Coronary artery (tissue), 2 donors: ENCODE measurements at regions not wholly inside any gene's neighbourhood (a gene's known extent, or its start where the extent isn't known, plus 50 kb on each side); places are given as distances from the start of the nearest gene placed in this dataset.

Experiments
- DNase-seq: peaks from one replicate; pipeline ENCODE4 v3.0.0-alpha.2; 2017; ENCODE audit warnings: low spot score
- H3K27ac ChIP-seq, 2 donors: fragments of 200-600 bp; sonication (generic); one replicate each; pipeline ENCODE4 v1.5.1; 2016 to 2019
- H3K4me3 ChIP-seq: fragments of 200-600 bp; sonication (generic); 2 replicates; pipeline ENCODE4 v1.5.1; 2016; ENCODE audit warnings: mild to moderate bottlenecking, moderate library complexity
- TF ChIP-seq, protein P1 (sequence below): fragments of 200-600 bp; sonication (generic); IDR thresholded peaks from one replicate; pipeline ENCODE4 v1.5.1; 2019; ENCODE audit warnings: antibody characterized with exemption

DNA sequence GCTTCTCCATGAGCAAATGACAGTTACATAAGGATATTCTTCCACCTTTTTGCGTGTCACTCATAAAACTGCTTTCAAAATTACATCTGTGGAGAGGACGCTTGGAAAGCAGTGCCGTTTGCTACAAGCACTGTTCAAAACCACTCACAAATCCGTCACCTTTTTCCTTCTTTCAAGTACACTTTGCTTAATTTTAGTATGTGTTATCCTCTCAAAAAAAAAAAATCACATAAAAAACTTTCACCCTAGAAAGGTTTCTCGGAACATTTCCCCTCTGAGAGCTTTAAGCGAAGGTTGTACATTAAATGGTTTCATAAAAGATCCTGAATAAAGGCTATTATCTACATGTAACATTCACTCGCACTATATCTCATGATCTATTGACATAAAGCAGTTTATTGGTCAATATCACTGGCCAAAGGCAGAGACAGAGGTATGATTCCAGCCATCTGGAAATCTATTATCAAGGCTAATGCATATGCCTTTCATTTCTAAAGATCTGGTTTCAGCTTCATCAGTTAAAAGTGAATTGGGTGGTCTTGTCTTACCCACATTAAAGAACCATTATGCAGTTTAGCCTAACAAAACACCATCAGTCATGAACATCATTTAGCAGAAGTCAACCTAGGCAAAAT is 163.6 kb downstream of the ENC1 start:
- no peak overlapping the region for H3K27ac ChIP-seq
- DNase-seq = no peak

DNA sequence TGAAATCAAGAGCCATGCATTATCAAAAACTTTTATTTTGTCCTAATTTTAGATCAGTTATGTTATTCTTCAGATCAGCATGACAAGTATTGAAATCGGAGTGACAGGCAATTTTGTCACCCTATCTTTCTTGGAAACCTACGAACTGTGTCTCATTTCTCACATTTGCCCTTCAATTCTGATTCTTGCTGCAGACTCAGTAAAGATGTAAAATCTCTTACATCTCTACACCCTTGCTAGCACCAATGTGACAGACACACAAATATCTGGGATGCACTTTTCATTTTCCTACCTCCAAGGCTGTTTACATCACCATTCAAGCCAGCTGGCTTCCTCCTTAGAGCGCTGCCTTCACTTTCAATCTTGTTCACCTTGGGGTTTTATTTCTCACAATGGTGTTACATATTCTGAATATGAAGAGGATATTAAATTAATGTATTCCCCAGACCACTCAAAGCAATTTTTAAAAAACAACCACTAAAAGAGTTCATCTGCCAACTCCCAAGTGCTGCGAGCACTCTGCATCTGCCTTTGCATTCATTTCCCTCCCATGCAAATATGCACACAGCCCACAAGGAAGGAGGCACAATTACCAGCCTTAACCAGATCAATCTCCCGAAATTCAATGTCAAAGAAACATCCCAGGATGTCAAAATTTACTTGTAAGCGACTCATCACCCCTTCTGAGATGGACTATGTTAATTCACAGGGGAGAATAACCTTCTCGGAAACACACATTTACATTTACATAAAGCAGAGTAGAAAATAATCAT is 164.3 kb downstream of the ENC1 start:
- no peak overlapping the region for H3K4me3 ChIP-seq
- TF ChIP-seq, protein P1, sequence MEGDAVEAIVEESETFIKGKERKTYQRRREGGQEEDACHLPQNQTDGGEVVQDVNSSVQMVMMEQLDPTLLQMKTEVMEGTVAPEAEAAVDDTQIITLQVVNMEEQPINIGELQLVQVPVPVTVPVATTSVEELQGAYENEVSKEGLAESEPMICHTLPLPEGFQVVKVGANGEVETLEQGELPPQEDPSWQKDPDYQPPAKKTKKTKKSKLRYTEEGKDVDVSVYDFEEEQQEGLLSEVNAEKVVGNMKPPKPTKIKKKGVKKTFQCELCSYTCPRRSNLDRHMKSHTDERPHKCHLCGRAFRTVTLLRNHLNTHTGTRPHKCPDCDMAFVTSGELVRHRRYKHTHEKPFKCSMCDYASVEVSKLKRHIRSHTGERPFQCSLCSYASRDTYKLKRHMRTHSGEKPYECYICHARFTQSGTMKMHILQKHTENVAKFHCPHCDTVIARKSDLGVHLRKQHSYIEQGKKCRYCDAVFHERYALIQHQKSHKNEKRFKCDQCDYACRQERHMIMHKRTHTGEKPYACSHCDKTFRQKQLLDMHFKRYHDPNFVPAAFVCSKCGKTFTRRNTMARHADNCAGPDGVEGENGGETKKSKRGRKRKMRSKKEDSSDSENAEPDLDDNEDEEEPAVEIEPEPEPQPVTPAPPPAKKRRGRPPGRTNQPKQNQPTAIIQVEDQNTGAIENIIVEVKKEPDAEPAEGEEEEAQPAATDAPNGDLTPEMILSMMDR = no peak
- DNase-seq = no peak
- H3K27ac ChIP-seq = no peak overlapping the region

More for the DNA sequence above, 163.6 kb downstream of the ENC1 start:
- H3K4me3 ChIP-seq = no peak overlapping the region
- TF ChIP-seq, protein P1 = no peak

DNA sequence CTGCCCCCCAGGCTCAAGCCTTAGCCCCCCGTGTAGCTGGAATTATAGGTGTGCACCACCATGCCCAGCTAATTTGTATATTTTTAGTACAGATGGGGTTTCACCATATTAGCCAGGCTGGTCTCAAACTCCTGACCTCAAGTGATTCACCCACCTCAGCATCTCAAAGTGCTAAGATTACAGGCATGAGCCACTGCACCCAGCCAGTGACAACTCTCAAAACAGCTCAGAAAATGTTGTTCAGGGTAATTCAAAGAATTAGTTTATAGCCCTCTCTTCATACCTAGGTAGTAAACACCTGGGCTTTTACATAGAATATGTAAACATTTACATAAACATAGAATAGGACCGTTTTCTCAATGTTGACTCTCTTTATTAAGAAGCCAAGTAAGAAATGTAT is 168.7 kb downstream of the ENC1 start:
- Histone ChIP-seq H3K27ac (no peak overlapping the region), H3K4me3 (no peak overlapping the region)
- no peak for DNase-seq
- TF ChIP-seq, protein P1 = no peak

DNA sequence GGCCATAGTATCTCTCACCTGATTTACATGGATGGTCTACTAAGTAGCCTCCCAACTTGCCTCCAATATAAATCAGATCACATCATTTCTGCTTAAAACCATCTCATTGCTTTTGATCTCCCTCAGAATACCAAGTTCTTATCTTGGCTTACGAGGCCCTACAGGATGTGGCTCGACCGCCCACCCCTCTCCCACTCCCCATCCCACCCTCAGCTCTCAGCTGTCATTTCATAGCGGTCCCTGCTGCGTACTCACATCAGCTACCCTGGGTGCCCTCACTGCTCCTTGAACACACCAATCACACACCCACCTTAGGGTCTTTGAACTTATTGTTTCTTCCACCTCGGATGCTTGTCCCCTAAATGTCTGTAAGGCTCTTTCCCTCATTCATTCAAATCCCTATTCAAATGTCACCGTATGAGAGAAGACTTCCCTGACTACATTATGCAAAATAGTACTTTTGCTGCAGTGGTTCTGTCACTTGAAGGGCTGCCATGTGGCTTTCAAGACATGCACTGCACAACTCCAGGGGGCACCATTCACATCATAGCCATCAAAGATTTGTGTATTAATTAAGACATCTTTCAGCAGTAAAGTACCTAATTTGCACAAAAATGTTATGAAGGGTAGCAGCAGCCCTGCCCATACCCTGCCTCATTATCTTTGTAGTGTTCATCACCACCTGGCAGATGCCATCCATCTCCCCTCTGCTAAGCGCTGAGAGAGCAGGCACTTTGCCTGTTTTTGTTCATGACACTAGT is 171.1 kb downstream of the ENC1 start:
- TF ChIP-seq, protein P1 = no peak

DNA sequence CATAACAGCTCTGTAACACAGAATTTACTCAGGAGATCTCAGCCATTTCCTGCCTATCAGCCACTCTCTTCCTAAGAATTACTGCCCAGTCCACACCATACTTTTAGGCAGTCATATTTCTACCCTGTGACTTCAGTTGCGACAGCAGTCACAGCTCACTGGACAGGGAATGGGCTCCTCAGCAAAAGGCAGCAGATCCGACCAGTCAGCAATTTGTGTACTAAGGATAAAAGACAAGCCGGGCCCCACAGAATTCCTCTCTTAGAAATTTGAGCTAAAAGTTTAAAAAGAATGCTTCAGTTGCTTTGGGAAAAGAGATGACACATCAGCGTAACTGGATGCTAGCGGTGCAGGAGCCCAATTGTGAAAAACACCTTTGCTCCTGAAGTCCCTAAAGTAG is 172.1 kb downstream of the ENC1 start:
- no peak for DNase-seq
- Histone ChIP-seq H3K4me3 (no peak overlapping the region), H3K27ac (no peak overlapping the region)
- TF ChIP-seq, protein P1 = no peak

More for the DNA sequence above, 171.1 kb downstream of the ENC1 start:
- no peak for DNase-seq
- Histone ChIP-seq H3K27ac (no peak overlapping the region), H3K4me3 (no peak overlapping the region)

DNA sequence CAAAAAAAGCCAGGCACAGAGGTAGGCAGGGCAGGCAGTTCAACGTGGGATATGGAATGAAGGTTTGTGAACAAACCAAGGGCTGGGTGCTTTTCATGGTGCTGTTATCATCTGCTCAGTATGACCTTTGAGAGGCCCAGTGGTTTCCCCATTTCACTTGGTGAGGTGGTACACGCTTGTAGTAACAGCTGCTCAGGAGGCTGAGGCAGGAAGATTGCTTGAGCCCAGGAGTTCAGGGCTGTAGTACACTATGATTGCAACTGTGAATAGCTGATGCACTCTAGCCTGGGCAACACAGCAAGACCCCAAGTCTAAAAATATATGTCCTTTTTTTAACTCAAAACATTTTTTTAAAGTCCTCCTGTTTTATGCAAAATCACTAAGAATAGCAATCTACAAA is 174.8 kb downstream of the ENC1 start:
- no peak overlapping the region for H3K4me3 ChIP-seq
- TF ChIP-seq, protein P1 = no peak
- H3K27ac ChIP-seq = no peak overlapping the region
- DNase-seq = no peak
